GM18858 (cell line): ENCODE measurements at regions not wholly inside any gene's neighbourhood (a gene's known extent, or its start where the extent isn't known, plus 50 kb on each side); places are given as distances from the start of the nearest gene placed in this dataset.

Experiments used
- ATAC-seq: cut with Tn5 transposase; IDR thresholded peaks from one replicate; pipeline ENCODE4 v1.9.1; 2021; ENCODE audit not compliant: unreplicated experiment

- no peak for ATAC-seq
Measured at GRCh38 chr3:124174910-124175874, 183.3 kb upstream of the ROPN1 start.

GRCh38 chr3:124177071-124177470 lies 185.1 kb upstream of the ROPN1 start:
- ATAC-seq = no peak

- ATAC-seq = no peak
Measured at GRCh38 chr3:124178531-124178930, 186.6 kb upstream of the ROPN1 start.

- ATAC-seq = no peak
Measured at GRCh38 chr3:124200407-124200806, 208.5 kb upstream of the ROPN1 start.

GRCh38 chr3:124201226-124201625 lies 209.3 kb upstream of the ROPN1 start:
- ATAC-seq = no peak

GRCh38 chr3:124201786-124202185 lies 209.9 kb upstream of the ROPN1 start:
- ATAC-seq = no peak

GRCh38 chr3:124202754-124203153 lies 210.8 kb upstream of the ROPN1 start:
- no peak for ATAC-seq

GRCh38 chr3:124203292-124203691 lies 211.4 kb upstream of the ROPN1 start:
- ATAC-seq = no peak

GRCh38 chr3:124206225-124207055 lies 214.5 kb upstream of the ROPN1 start:
- no peak for ATAC-seq

- no peak for ATAC-seq
Measured at GRCh38 chr3:124207077-124207476, 215.2 kb upstream of the ROPN1 start.

GRCh38 chr3:124207873-124208485 lies 216.1 kb upstream of the ROPN1 start:
- ATAC-seq = peak; percentile 71

GRCh38 chr3:124209426-124209825 lies 217.5 kb upstream of the ROPN1 start:
- ATAC-seq = no peak

- no peak for ATAC-seq
Measured at GRCh38 chr3:124210899-124211298, 219.0 kb upstream of the ROPN1 start.

- no peak for ATAC-seq
Measured at GRCh38 chr3:124213641-124214040, 221.7 kb upstream of the ROPN1 start.

- no peak for ATAC-seq
Measured at GRCh38 chr3:124217542-124217941, 225.6 kb upstream of the ROPN1 start.

- no peak for ATAC-seq
Measured at GRCh38 chr3:124221422-124221821, 229.5 kb upstream of the ROPN1 start.

GRCh38 chr3:124223853-124224252 lies 231.9 kb upstream of the ROPN1 start:
- no peak for ATAC-seq

- ATAC-seq = no peak
Measured at GRCh38 chr3:124227150-124227630, 235.3 kb upstream of the ROPN1 start.

- no peak for ATAC-seq
Measured at GRCh38 chr3:124229420-124229819, 237.5 kb upstream of the ROPN1 start.

GRCh38 chr3:124229836-124230235 lies 237.9 kb upstream of the ROPN1 start:
- no peak for ATAC-seq

GRCh38 chr3:124230432-124230831 lies 238.5 kb upstream of the ROPN1 start:
- ATAC-seq = no peak
